Stimulated activated CD4-positive, alpha-beta T cell treated with anti-CD3 and anti-CD28 coated beads, Interleukin-2, amount 100 ng/mL, for 24 hours (primary cell): ENCODE measurements at regions not wholly inside any gene's neighbourhood (a gene's known extent, or its start where the extent isn't known, plus 50 kb on each side); places are given as distances from the start of the nearest gene placed in this dataset.
"Not testable (repeated sequence)": the region's sequence is repeated elsewhere in the genome, so short reads cannot be mapped to it uniquely, and the experiment has no call there.

ENCODE experiments used
- DNase-seq, 2 donors: peaks; one replicate each; pipeline ENCODE4 v3.0.0-alpha.2; 2020

DNA sequence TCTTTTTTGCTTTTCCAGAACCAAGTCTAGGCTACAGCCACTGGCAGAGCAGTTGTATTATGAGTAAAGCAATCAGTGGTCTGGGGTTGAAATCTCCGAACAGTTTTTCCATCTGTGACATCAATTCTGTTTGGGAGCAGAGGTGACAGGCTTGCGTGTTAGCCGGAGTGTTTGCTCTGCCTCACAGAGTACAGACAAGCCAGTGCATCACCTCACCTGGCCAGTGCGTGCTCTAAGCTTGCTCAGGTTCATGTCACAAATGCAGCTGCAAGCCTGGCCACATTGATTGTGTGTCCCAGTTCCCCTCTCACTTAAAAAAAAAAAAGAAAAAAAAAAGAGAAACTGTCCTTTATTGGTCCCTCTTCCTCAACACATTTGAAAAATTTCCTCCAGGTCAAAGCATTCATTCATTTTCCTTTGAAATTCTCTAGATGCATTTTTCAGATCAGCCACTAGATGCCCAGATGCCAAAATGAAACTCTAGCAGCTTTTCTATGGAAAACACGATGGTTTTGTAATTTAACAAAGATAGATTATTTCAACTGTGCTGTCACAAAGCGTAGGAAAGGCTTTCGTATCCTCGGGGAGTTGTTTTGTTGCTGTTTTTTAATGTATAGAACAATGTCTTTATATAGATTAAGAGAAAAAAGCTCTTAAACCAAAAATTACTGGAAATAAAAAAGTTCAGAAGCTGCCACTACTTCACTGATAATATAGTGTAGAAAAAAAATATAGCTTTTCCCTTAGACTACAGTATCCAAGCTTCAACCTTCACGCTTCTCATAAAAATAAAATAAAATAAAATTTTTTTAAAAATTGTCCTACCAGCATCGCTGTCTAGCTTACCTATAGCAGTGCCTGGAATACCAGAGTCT lies 585.5 kb downstream of the TLE1 start:
- DNase-seq, result no peak

DNA sequence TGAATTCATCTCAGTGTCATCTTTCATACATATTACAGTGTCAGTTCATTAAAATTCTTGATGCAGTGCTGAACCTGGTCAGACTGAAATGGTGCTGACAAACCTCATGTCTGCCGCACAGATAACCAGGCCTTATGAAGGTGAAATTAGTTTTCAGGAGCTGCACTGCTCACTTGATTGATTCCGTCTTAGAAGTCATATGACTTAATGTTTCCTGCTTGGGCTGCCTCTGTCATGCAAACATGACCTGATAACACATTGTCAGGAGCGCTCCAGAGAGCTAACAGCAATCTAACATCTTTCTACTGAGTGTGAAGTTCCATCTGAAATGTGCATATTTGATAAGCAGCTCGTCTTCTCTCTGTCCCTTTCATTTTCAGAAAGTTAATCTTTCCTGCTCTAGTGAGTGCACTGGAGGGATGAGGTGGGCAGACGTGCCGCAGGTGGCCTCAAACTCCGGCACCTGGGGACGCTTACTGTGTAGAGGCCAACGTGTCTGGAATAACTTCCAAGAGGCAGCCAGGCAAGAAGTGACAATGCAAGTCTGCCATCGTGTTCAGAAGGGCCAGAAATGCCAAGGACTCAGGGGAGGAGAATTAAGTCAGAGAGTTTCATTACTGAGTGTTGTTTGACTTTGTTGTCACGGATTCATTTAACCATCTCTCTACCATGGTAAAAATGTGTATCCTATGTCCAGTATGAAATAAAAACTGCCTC lies 592.1 kb downstream of the TLE1 start:
- no peak for DNase-seq

DNA sequence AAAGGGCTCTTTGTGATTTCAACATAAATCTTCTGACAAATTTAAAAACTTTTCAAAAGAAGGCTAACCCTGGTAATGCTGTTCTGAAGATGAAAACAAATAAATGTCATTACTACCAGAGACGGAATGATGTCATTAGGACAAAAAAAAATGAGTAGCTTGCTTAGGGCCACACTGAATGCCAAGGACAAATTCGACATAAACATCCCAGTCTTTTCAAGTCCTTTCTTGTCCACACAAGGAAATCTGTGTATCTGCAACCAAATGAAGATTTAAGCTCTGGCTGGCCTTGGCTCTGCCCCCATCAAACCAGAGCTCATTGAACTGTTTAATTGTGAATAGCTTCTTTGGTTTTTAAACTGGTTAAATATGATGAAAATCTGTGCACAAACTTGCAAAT lies 592.7 kb downstream of the TLE1 start:
- DNase-seq, result no peak

DNA sequence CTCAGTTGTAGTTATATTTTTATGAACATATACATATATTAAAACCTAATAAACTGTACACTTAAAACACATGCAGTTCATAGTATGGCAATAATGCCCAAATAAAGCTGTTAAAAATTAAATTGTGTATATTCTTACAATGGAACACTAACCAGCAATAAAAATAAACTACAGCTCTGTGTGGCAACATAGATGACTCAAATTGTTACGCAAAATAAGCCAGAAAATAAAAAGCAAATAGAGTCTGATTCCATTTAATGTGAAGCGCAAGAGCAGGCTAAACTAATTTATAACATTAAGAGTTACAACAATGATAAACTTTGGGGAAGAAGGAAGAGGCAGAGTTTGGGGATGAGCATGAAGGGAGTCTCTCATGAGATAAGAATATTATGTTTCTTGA lies 597.3 kb downstream of the TLE1 start:
- no peak for DNase-seq

DNA sequence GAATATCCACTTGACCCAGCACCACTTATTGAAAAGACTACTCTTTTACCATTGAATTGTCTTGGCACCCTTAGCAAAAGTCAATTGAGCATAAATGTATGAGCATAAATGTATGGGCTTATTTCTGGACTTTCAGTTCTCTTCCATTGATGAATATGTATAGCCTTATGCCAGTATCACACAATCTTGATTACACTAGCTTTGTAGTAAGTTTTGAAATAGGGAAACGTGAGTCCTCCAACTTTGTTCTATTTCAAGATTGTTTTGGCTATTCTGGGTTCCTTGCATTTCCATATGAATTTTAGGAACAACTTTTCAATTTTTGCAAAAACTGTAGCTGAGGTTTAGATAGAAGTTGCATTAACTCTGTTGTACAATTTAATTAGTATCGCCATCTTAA lies 601.0 kb downstream of the TLE1 start:
- no peak for DNase-seq

DNA sequence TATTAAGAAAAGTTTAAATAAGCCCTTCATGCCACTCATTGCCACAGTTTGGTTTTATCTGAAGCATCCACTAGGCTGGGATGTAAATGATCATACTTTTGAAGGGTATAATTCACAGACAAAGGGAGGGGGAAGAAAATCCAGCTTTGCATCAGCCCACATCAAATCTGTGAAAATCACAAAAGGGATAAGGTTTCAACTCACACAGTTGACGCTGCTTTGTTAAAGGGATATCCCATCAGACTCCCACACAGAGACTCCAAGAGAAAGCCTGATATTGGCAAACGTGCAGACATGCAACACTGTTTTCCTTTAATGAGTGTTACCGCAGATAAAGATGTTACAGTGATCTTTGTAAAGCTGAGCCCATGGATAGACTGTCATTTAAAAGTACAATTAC lies 602.9 kb downstream of the TLE1 start:
- DNase-seq, result no peak

DNA sequence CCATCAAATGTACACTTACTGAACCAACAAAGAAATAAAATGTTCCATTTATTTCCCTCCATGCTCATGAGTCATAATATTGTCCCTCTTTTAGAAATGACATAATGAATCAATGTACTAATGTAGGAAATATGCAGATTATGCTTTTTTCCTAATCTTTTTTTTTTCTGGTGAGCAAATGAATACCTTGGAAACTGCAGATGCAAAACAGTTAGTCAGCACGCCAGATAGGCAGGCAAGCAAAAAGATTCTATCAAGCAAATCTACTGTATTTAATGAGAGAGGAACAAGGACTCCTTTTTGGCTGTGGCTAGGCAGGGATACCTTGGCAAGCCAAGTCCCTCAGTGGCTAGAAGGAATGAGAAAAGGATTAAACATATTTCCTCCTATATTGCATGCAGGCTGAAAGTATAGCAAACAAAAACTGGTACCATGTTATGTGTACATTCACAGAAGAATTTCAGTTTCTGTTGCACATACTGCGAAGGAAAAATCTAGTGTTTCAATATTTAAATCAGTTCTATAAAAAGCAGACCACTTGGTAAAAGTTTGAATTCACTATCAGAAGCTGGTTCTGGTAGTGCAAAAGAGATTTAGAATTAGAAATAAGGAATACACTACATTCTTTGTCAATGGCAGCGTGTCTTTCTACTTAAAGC lies 605.4 kb downstream of the TLE1 start:
- DNase-seq, result no peak

DNA sequence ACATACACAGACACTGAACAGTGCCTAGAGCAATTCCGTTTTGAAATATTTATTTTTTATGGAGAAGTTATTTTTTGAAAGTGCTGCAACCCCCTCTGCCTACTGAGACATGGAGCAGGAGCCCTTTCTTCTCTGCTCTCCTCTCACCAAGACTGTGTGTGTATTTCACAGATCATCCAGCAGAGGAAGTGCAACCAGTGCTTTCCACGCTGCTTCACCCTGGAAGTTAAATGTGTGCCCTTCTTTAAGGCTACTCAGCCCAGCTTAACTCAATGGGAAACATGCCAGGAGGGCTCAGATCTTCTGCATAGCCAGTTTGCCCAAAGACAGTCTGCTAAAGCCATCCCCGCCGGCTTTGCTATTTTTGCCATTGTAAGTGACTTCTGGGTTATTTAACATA lies 606.3 kb downstream of the TLE1 start:
- DNase-seq, result no peak

DNA sequence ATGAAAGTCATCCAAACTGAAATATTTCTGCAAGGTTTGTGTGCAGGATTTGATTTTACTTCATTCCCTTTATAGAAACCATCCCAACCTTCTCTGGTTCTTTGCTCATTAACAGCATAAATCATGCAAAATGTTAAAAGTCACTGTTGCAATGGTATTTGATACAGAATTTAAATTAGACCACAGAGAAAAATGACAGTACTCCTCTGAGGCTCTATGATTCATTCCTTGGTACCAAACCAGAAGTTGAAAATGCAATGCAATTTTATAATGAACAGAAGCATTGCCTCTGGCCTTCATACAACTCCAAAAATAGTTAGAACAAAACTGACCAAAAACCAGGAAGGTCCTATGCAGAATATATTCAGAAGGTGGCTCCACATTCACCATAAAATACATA lies 607.1 kb downstream of the TLE1 start:
- DNase-seq, result no peak

DNA sequence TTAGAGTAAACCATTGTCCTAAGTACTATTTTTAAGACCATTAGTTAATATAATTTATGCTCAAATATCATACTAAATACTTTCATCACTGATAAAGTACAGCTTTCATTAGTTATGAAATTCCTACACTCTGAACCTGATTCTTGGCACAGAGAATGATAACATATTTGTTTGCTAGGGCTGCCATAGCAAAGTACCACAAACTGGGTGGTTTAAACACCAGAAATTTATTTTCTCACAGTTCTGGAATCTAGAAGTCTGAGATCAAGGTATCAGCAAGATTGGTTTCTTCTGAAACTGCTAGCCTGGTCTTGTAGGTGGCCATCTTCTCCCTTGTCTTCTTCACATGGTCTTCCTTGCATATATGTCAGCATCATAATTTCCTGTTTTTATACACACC lies 608.4 kb downstream of the TLE1 start:
- no peak for DNase-seq

DNA sequence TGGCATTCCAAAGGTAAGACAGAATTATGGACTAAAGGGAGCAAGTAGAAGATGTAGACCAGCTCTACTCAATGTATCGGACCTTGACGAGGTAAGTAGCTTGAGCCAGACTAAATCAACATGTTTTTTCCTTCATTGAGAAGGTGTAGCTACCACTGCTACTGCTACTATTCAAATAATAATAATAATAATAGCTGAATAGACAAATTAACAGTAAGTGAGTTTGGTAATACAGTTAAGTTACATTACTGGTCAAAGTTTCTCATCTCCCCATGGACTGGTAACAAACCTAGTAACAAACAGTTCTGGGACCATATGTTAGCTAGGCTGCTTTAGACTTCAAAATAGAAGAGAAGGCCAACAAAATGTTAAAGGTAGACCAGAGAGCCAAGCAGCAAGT lies 609.2 kb downstream of the TLE1 start:
- DNase-seq, result no peak

DNA sequence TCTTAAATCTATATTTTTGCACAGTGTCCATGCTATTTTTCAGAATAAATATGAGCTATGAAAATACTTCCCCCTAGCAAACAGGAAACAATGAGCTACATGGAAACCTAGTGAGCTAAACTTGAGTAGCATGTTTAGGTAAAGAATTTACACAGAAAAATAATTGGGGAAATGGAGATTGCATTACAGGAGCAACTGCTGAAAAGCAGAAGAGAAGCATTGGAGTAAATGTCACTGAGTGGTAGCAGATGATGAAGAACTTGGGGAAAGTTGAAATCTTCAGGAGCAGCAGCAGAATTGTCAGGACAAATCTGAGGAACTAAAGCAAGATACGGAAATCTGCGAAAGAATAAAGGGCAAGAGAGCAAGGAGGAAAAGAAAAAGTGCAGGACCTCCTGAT lies 610.3 kb downstream of the TLE1 start:
- DNase-seq, result no peak

DNA sequence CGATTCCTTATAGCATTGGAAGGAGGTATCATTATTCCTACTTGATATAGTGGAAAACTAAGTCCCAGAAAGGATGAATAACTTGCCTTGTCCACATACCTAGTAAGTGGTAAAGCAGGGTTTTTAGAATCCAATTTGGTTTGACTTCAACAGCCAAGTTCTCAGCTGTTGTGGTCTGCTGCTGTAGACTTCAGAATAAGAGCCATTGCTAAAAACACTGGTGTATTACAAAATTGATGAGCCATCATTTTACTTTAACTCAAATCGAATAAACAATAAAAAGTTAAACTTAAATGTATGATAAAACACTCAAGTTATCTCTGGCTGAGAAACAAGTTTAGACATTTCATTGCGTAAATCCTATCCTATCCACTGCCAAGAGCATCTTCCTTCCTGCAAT lies 610.8 kb downstream of the TLE1 start:
- no peak for DNase-seq

DNA sequence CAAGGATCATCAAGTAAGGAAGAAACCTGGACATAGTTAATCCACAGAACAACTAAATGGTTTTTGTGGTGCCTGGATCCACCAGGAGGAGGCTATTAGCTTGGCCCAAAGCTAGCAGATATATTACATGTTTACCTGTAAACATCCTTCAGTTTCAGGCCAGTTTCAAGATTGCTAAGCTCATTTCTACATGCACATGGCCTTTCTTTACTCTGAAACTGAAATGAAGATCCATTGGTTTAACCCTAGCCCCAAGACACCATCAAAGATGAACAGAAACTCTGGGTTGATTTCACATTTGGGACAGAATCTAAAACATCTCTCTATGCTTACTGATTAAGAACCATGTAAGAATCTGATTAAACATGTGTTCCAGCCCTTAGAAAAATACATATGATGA lies 611.8 kb downstream of the TLE1 start:
- DNase-seq, result no peak

DNA sequence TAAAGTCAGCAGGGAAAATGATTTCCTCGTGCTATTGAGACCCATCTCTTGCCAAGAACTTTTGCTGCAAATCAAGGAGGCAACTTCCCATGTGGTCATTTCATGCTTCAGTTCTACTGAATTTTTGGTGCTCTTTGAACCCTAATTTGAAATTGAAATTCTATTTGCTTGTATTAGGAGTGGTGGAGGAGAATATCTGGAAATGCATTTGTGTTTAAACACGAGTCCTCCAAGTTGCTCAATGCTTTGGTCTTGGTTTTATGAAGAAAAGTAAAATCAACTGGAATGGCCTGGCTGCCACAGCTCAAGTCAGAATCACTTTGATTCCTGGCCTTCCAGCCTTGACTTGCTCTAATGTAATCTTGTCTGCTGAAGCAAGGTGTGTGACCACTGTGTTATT lies 613.2 kb downstream of the TLE1 start:
- DNase-seq, result no peak

DNA sequence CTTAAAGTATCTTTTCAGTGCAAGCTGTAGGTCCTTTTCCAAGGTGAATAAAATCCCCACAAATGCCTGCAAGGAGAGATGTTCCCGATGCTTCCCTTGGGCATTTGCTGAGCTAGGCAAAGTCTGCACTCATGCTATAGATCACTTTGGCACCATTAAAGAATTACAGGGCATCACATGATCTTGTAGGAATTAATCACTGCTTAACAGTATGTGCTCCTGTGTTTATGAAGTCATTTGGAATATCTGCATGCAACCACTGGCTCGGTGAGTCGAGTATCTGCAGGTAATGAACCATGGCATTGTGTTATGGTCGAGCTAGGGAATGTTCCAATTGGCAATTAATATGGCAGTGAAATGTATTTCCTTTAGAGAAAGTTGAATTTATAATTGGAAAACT lies 615.1 kb downstream of the TLE1 start:
- no peak for DNase-seq

DNA sequence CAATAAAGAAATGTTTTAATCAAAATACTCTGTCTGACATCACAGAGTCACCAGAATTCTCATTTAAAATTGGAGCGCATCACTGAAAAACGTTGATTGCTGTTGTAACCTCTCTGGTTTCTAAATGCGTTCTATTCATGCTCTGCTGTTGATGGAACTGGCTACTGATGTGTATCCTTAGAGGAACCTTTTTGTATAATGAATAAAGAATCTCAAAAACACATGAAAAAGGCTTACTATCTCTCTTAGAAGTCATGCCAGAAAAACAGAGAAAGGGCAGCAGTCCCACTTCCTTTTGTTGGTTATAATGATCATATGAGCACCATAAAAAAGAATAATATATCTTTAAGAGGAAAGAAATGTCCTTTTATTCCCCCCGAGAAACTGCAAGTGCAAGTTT lies 615.5 kb downstream of the TLE1 start:
- DNase-seq, result no peak

DNA sequence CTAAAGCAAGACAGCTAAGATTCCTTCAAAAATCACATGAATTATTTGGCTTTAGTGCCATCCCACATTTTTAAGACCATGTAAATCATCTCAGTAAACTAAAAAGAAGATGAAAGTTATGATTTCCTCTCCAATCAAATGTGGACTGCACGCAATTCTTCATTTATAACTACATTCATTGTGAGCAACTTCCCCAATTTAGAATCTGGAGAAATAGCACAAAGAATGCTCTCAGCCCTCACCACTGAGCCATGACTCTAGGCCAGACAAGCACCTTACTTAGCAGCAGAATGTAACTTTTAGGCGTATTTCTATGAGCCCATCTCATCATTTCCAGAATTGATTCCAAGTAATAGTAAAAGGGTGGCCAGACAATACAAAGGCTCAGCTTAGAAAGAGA lies 616.6 kb downstream of the TLE1 start:
- DNase-seq, result no peak

DNA sequence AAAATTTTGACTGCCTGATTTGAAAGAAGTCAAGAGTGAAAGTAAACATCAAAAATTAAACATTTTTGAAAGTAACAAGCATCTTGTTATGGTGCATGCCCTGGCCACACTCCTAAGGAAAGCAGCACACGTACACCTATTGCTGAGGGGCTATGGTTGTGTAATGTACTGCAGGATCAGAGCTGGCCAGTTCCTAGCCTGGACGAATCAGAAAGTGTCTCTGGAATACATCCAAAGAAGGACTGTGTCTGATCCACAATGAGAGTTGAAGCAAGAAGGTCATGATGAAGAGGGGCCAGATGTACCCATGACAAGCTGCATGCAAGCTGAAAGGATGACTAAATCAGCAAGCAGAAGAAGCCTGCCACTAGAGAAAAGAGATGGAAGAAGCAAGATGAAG lies 618.2 kb downstream of the TLE1 start:
- DNase-seq, result no peak

DNA sequence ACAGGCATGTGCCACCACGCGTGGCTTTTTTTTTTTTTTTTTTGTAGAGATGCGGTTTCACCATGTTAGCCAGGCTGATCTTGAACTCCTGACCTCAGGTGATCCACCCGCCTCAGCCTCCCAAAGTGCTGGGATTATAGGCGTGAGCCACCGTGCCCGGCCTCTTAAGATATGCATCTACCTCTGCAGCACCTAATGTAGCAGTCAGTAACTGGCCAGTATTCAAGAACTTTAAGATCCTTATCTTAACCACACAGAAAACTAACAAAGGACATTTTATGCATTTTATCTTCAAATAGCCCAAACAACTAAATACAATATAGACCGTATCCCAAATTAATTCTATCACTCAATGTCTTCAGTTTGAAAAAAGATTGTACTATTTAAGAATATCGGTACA lies 618.7 kb downstream of the TLE1 start:
- no peak for DNase-seq

DNA sequence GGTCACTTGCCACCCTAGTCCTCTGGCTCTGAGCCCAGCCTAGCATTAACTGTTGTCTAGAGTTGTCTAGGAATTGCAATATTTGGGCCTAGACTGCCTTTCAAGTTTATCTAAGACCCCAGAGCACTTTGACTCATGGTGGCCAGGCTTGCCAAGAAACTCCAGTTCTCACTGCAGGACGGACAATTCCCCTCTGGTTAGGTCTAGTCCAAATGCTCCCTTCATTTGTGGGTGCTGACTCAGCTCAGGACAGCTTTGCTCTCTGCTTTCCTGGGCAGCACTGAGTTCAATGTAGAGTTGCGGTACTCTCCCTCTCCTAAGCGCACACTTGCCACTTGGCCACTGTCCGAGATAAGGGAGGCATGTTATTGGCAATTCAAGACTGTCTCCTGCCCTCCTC lies 619.4 kb downstream of the TLE1 start:
- no peak for DNase-seq

DNA sequence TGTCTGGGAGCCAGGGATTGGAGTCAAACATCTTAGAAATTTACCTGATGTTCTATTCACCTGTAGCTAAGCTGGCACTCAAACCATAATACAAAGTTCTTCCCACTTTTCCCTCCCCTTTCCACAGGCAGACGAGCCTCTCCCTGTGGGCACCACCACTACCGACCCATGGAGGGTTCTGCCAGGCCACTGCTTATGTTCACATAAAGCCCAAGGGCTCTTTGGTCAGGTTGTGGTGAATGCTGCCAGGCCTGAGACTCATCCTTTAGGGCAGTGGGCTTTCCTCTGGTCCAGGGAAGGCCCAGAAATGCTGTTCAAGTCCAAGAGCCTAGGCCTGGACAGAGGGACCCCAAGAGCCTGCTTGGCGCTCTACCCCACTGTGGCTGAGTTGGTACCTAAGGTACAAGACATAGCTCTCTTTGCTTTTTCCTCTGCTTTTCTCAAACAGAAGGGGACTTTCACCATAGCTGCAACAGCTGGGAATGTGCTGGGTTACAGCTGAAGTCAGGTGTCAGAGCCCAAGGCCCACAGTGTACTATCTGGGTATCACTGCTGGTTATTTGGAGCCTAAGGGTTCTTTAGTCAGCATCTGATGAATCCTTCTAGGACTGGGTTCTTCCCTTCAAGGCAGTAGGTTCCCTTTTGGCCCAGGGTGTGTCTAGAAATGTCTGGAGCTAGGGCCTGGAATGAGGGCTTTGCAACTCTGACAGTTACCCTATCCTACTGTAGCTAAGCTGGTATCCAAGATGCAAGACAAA lies 620.1 kb downstream of the TLE1 start:
- no peak for DNase-seq

DNA sequence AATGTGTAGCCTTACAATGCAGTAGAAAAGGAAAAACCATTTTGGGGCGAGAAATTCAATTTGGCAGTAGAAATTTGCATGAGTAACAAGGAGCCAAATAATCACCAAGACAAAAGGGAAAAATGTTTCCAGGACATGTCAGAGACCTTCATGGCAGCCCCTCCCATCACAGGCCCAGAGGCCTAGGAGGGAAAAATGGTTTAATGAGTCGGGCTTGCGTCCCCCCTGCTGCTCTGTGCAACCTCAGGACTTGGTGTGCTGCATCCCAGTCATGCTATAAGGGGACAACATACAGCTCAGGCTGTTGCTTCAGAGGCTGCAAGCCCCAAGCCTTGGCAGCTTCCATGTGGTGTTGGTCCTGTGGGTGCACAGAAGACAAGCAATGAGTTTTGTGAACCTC lies 626.4 kb downstream of the TLE1 start:
- not testable (repeated sequence) for DNase-seq
